Activated naive CD4-positive, alpha-beta T cell treated with anti-CD3 and anti-CD28 coated beads, Interleukin-2, amount 50 U/mL, for 72 hours (primary cell): ENCODE measurements at regions not wholly inside any gene's neighbourhood (a gene's known extent, or its start where the extent isn't known, plus 50 kb on each side); places are given as distances from the start of the nearest gene placed in this dataset.

Source experiments
- ATAC-seq, 2 donors: fragments of 150-1000 bp; cut with Tn5 transposase; 2 replicates each; pipeline ENCODE4 v1.10.0; 2021; ENCODE audit warnings: mild to moderate bottlenecking in 2 of 2, moderate library complexity in 2 of 2
- DNase-seq, 2 donors: peaks; one replicate each; pipeline ENCODE4 v3.0.0; 2021 to 2022; ENCODE audit warnings: low spot score in 2 of 2
- H3K27ac Mint-ChIP-seq, 2 donors: one replicate each; pipeline ENCODE4 v1.8.0; 2022; ENCODE audit warnings: mild to moderate bottlenecking in 2 of 2, mixed read lengths in 2 of 2
- H3K36me3 Mint-ChIP-seq, 2 donors: one replicate each; pipeline ENCODE4 v1.8.0; 2022; ENCODE audit warnings: mixed read lengths in 2 of 2
- H3K9me3 Mint-ChIP-seq, 2 donors: one replicate each; pipeline ENCODE4 v1.8.0; 2022; ENCODE audit warnings: mixed read lengths in 2 of 2

DNA sequence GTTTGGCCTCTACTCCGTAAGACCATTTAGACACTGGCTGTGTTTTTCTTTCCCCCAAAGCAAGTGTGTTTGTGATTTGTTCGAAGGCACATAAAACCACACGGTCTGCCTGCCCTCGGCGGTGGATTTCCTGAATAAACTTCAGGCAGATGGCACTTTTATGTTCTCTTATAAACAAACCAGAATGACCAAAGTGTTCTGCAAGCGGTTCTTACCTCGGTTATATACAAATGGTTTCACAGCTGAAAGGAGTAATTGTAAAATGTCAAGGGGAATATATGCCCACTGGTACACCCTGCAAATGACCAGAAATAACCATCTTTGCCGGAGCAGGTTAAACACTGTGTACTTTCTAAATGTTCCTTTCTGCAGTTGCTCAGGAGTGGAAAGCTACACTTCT, 1475.8 kb upstream of the TMEM132C start:
- Mint-ChIP-seq H3K36me3 (peaks cover 0 to 6% of the 10 kb centered on the region in 2 donors), H3K9me3 (peaks cover 0 to 6% of the 10 kb centered on the region in 2 donors), H3K27ac (no peak overlapping the region)
- no peak for ATAC-seq
- no peak for DNase-seq

DNA sequence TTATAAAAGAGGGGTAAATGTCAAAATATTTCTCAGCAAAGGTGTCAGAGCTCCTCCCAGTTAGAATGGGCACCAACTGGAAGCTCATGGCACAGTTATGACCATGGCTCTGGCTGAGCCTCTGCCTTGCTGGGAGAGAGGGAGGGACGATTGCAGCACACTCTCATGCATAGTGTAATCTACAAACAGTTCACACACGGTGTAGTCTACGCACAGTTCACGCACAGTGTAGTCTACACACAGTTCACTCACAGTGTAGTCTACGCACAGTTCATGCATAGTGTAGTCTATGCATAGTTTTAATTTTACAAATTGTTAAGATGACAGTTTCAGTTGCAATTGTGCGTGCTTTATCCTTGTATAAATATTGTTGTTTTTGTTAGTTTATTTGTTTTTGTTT, 1474.6 kb upstream of the TMEM132C start:
- no peak for DNase-seq
- ATAC-seq: no peak
- Mint-ChIP-seq H3K27ac (no peak overlapping the region), H3K36me3 (no peaks in the 10 kb centered on the region), H3K9me3 (peaks cover 0 to 6% of the 10 kb centered on the region in 2 donors)

DNA sequence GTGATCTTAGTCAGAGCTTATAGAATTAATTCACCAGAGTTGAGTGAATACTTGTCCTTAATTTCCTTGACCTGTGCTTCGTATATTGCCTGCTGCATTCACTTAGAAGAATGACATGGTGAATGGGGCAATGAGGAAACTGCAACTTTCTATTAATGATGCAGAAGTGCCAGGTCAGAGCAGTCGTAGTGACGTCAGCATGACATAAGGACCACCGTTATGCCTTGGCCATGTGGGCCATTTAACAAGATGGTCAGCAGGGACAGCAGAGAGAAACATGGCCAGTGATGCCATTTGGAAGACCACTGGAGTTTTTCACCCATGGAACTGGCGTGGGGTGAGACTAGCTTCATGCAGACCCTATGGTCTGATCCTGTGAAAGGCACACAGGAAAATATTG, 1469.4 kb upstream of the TMEM132C start:
- ATAC-seq: no peak
- no peaks in the 10 kb centered on the region for H3K36me3 Mint-ChIP-seq
- no peak for DNase-seq
- H3K9me3 Mint-ChIP-seq: peaks cover 0 to 3% of the 10 kb centered on the region in 2 donors
- no peak overlapping the region for H3K27ac Mint-ChIP-seq

- no peak for ATAC-seq
- Mint-ChIP-seq H3K27ac (no peak overlapping the region), H3K36me3 (no peaks in the 10 kb centered on the region), H3K9me3 (no peaks in the 10 kb centered on the region)
- no peak for DNase-seq
Measured at GRCh38 chr12:126798449-126798848, 1468.5 kb upstream of the TMEM132C start.

DNA sequence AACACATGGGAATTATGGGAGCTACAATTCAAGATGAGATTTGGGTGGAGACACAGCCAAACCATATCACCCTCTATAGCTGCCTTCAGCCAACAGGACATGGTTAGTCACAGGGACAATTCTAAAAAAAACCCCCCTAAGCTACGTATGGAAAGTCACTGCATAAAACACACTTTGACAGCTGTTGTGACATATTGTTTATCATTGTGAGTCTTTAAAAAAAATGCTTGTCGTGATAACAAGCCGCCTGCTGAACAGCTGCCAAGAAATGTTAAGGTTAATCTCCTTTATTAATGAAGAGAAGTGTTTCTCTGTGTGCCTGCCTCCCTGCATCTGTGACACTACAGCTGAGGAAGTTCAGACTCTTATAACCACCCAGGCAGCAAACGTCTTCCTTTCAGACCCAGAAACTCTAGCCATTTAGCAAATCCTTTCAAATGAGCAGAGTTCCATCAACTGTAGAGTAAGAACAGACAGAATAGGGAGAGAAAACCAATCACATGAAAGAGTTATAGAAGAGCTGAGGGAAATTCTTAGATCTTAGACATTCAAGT, 1459.6 kb upstream of the TMEM132C start:
- no peaks in the 10 kb centered on the region for H3K36me3 Mint-ChIP-seq
- no peaks in the 10 kb centered on the region for H3K9me3 Mint-ChIP-seq
- H3K27ac Mint-ChIP-seq: no peak overlapping the region
- DNase-seq (no peak), ATAC-seq (no peak)

DNA sequence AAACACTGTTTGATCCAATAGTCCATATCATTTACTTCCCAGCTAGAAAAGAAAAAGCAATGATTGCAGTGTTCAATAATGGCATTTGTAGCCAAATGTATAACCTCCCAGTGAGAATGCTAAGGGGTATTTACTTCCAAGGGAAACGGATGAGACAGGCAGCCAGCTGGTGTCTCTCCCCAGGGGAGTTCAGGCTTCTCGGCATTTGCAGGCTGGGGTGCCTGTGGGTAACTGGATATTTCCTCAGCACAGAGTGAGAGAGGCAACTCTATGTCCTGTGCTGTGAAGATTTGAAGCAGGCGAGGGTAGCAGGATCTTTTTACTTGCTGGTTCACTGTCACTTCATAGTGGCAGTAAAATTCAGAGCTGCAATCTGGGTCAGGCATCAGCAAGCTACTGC, 1455.6 kb upstream of the TMEM132C start:
- ATAC-seq (no peak), DNase-seq (no peak)
- no peak overlapping the region for H3K27ac Mint-ChIP-seq
- no peaks in the 10 kb centered on the region for H3K36me3 Mint-ChIP-seq
- peaks cover 0 to 8% of the 10 kb centered on the region in 2 donors for H3K9me3 Mint-ChIP-seq

GRCh38 chr12:126819554-126819953, 1447.4 kb upstream of the TMEM132C start:
- Mint-ChIP-seq H3K9me3 (peaks cover 25 to 34% of the 10 kb centered on the region in 2 donors), H3K36me3 (peaks cover 9 to 14% of the 10 kb centered on the region in 2 donors), H3K27ac (no peak overlapping the region)
- ATAC-seq: no peak
- DNase-seq: no peak

GRCh38 chr12:126830778-126831680, 1435.9 kb upstream of the TMEM132C start:
- H3K9me3 Mint-ChIP-seq: peaks cover 24 to 33% of the 10 kb centered on the region in 2 donors
- DNase-seq (no peak), ATAC-seq (no peak)
- peaks cover 6 to 26% of the 10 kb centered on the region in 2 donors for H3K36me3 Mint-ChIP-seq
- H3K27ac Mint-ChIP-seq: no peak overlapping the region

GRCh38 chr12:126837697-126838096, 1429.3 kb upstream of the TMEM132C start:
- H3K9me3 Mint-ChIP-seq: peaks cover 36% of the 10 kb centered on the region in 2 donors
- peaks cover 20 to 45% of the 10 kb centered on the region in 2 donors for H3K36me3 Mint-ChIP-seq
- DNase-seq (no peak), ATAC-seq (no peak)
- no peak overlapping the region for H3K27ac Mint-ChIP-seq

DNA sequence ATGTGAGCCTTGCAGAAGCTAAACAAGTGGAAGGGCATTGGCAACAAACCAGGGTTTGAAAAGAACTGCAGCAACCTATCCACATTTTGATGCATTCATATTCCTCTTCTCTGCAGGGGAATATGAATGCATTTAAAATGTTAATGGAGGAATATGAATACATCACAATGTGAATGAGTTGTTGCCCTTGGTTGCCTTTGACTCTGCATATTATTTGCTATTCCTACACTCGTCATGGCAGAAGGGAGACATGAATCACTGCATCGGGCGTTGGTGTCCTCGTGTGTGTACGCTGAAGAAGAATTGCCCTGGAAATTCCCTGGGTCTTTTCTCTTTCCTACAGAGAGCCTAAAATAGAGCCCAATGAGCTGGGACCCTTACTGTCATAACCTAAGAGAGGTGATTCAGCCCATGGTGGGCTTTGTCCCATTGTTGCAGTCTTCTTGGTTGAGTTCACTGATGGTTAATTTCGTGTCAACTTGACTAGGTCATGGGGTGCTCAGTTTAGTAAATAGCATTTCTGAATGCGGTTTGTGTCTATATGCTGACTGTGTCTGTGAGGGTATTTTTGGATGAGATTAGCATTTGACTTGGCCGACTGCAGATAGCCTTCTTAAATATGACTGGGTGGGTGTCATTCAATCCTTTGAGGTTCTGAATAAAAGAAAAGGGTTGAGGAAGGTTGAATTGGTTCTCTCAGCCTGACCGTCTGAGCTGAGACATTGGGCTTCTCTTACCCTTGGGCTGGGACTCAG, 1422.9 kb upstream of the TMEM132C start:
- Mint-ChIP-seq H3K9me3 (peaks cover 3 to 5% of the 10 kb centered on the region in 2 donors), H3K36me3 (no peaks in the 10 kb centered on the region), H3K27ac (no peak overlapping the region)
- DNase-seq (no peak), ATAC-seq (no peak)

DNA sequence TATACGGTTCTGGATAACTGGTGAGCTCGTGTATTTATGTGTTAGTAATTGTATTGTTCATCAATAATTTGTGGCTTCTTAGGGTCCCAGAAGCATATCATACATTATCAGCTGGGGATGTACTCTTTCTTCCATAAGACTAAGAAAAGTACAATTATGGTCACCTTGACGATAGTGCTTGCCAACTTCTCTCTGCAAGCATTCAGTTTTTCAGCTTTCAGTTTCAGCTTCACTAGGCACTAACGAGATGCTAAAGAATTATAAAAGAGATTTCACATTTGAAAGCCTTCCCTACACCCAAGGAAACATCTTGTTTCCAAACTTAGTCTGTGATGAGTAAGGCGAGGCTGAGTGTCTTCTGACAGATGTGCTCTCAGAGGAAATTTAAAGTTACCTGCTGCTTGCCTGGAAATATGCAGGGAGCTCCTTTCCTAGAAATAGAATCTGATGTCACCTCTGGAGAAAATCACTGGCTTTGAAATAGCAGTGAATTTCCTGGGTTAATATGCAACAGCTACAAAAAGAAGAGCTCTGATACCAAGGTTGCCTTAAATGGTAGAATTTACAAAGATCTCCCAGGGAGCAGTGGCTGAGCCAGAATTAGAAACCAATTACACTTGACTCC, 1419.9 kb upstream of the TMEM132C start:
- Mint-ChIP-seq H3K9me3 (peaks cover 3 to 5% of the 10 kb centered on the region in 2 donors), H3K36me3 (no peaks in the 10 kb centered on the region), H3K27ac (no peak overlapping the region)
- DNase-seq: no peak
- ATAC-seq: peak in 1 of 2 donors; percentile 41

DNA sequence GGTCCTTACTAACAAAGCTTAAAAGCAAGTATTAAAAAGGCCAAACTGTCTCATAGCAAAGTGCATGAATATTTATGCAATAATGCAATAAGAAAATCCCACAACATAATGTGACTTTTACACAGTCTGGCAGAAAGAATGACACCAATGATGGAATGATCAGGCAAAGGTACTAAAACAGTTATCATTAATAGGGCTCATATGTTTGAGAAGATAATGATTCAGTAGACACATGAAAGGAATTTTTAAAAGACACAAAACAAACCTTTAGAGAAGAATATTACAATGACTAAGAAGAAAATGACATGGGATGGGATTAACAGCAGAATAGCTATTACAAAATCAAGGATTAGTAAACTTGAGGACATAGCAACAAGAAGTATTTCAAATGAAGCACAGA, 1411.2 kb upstream of the TMEM132C start:
- DNase-seq: no peak
- no peak overlapping the region for H3K27ac Mint-ChIP-seq
- peaks cover 3 to 4% of the 10 kb centered on the region in 2 donors for H3K9me3 Mint-ChIP-seq
- no peak for ATAC-seq
- H3K36me3 Mint-ChIP-seq: no peaks in the 10 kb centered on the region

- Mint-ChIP-seq H3K36me3 (no peaks in the 10 kb centered on the region), H3K9me3 (peaks cover 3 to 4% of the 10 kb centered on the region in 2 donors), H3K27ac (no peak overlapping the region)
- no peak for ATAC-seq
- DNase-seq: no peak
Measured at GRCh38 chr12:126856958-126857357, 1410.0 kb upstream of the TMEM132C start.

DNA sequence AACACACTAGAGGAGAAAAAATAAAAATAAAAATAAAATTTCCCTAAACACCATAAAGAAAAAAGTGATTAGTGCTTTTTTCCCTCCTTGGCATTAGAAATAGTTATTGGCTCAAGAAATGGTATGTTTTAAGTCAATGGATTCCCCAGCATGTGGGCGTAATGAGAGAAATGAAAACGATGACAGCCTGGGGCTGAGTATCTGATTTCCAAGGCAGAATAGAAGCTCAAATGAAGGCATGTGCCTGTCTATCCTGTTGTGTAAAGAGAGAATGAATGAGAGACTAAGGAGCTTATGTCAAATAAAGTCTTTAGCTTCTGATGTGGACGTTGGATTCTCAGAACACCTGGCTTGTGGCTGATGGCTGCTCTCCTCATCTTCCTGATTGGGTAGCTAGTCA, 1408.4 kb upstream of the TMEM132C start:
- H3K9me3 Mint-ChIP-seq: peaks cover 0 to 3% of the 10 kb centered on the region in 2 donors
- H3K27ac Mint-ChIP-seq: no peak overlapping the region
- DNase-seq (no peak), ATAC-seq (no peak)
- no peaks in the 10 kb centered on the region for H3K36me3 Mint-ChIP-seq

GRCh38 chr12:126860210-126860609, 1406.8 kb upstream of the TMEM132C start:
- DNase-seq (no peak), ATAC-seq (no peak)
- H3K27ac Mint-ChIP-seq: no peak overlapping the region
- H3K9me3 Mint-ChIP-seq: peaks cover 3 to 5% of the 10 kb centered on the region in 2 donors
- H3K36me3 Mint-ChIP-seq: no peaks in the 10 kb centered on the region

GRCh38 chr12:126862500-126862899, 1404.5 kb upstream of the TMEM132C start:
- no peak for DNase-seq
- ATAC-seq: no peak

GRCh38 chr12:126869644-126870043, 1397.3 kb upstream of the TMEM132C start:
- Mint-ChIP-seq H3K27ac (no peak overlapping the region), H3K9me3 (peaks cover 0 to under 1% of the 10 kb centered on the region in 2 donors), H3K36me3 (no peaks in the 10 kb centered on the region)
- DNase-seq (no peak), ATAC-seq (no peak)

More at GRCh38 chr12:126862500-126862899, 1404.5 kb upstream of the TMEM132C start:
- Mint-ChIP-seq H3K9me3 (peaks cover 3 to 5% of the 10 kb centered on the region in 2 donors), H3K36me3 (no peaks in the 10 kb centered on the region), H3K27ac (no peak overlapping the region)
